Liver (tissue), 8 donors: ENCODE measurements at regions not wholly inside any gene's neighbourhood (a gene's known extent, or its start where the extent isn't known, plus 50 kb on each side); places are given as distances from the start of the nearest gene placed in this dataset.

Experiments
- DNase-seq: peaks from one replicate; pipeline ENCODE4 v3.0.0-alpha.2; 2017; ENCODE audit warnings: low spot score
- H3K27ac ChIP-seq, 2 donors: one replicate each; pipeline ENCODE4 v1.7.0; 2013; ENCODE audit warnings: inconsistent platforms in 2 of 2, low read length in 2 of 2, control low read depth in 1 of 2, low read depth in 1 of 2, mild to moderate bottlenecking in 1 of 2
- H3K27me3 ChIP-seq, 4 donors: one replicate each; pipeline versions ENCODE4 v1.6.1 to v1.7.0; 2013; ENCODE audit warnings: low read length in 3 of 4, inconsistent platforms in 1 of 4, mild to moderate bottlenecking in 1 of 4, moderate library complexity in 1 of 4; ENCODE audit not compliant: control insufficient read depth in 4 of 4, insufficient read depth in 4 of 4
- H3K36me3 ChIP-seq, 4 donors: one replicate each; pipeline versions ENCODE4 v1.6.1 to v1.7.0; 2013; ENCODE audit warnings: low read length in 3 of 4, mild to moderate bottlenecking in 3 of 4, low read depth in 1 of 4, moderate library complexity in 1 of 4; ENCODE audit not compliant: control insufficient read depth in 4 of 4, insufficient read depth in 3 of 4
- H3K4me1 ChIP-seq, 4 donors: one replicate each; pipeline versions ENCODE4 v1.6.1 to v1.7.0; 2013; ENCODE audit warnings: low read length in 3 of 4, mild to moderate bottlenecking in 3 of 4, moderate library complexity in 1 of 4; ENCODE audit not compliant: control insufficient read depth in 4 of 4, insufficient read depth in 4 of 4
- H3K4me3 ChIP-seq, 3 donors: one replicate each; pipeline versions ENCODE4 v1.6.1 to v1.7.0; 2013; ENCODE audit warnings: low read length in 3 of 3, control low read depth in 1 of 3, low read depth in 1 of 3, mild to moderate bottlenecking in 1 of 3
- H3K9ac ChIP-seq, 2 donors: one replicate each; pipeline ENCODE4 v1.7.0; 2013; ENCODE audit warnings: low read length in 2 of 2, mild to moderate bottlenecking in 2 of 2, moderate library complexity in 2 of 2, control low read depth in 1 of 2, low read depth in 1 of 2
- H3K9me3 ChIP-seq, 4 donors: one replicate each; pipeline versions ENCODE4 v1.6.1 to v1.7.0; 2013; ENCODE audit warnings: low read length in 3 of 4; ENCODE audit not compliant: control insufficient read depth in 4 of 4
- EGR1 ChIP-seq, 2 donors: IDR thresholded peaks; 2 replicates each; pipeline ENCODE4 v1.6.1; 2016 to 2018; ENCODE audit warnings: antibody characterized with exemption in 2 of 2, low read depth in 2 of 2
- FOXA1 ChIP-seq: IDR thresholded peaks from 2 replicates; pipeline ENCODE4 v1.6.1; 2016; ENCODE audit warnings: antibody characterized with exemption
- FOXA2 ChIP-seq: IDR thresholded peaks from 2 replicates; pipeline ENCODE4 v1.6.1; 2016; ENCODE audit warnings: antibody characterized with exemption
- GABPA ChIP-seq, 2 donors: IDR thresholded peaks in 1 of 2; conservative IDR thresholded peaks in 1 of 2; 2 replicates each; pipeline ENCODE4 v1.6.1; 2016; ENCODE audit warnings: antibody characterized with exemption in 2 of 2, mild to moderate bottlenecking in 1 of 2, moderate library complexity in 1 of 2
- HNF4A ChIP-seq, 2 donors: conservative IDR thresholded peaks; 2 replicates each; pipeline ENCODE4 v1.6.1; 2016; ENCODE audit warnings: antibody characterized with exemption in 2 of 2, mild to moderate bottlenecking in 2 of 2
- HNF4G ChIP-seq: IDR thresholded peaks from 2 replicates; pipeline ENCODE4 v1.6.1; 2016; ENCODE audit warnings: antibody characterized with exemption
- JUND ChIP-seq, 2 donors: IDR thresholded peaks; 2 replicates each; pipeline ENCODE4 v1.6.1; 2016; ENCODE audit warnings: antibody characterized with exemption in 2 of 2
- NR2F2 ChIP-seq: IDR thresholded peaks from 2 replicates; pipeline ENCODE4 v1.6.1; 2016; ENCODE audit warnings: antibody characterized with exemption
- RAD21 ChIP-seq, 2 donors: IDR thresholded peaks; 2 replicates each; pipeline ENCODE4 v1.6.1; 2016; ENCODE audit warnings: antibody characterized with exemption in 2 of 2, mild to moderate bottlenecking in 2 of 2
- RXRA ChIP-seq, 2 donors: IDR thresholded peaks; 2 replicates each; pipeline ENCODE4 v1.6.1; 2017 to 2018; ENCODE audit warnings: antibody characterized with exemption in 2 of 2, mild to moderate bottlenecking in 1 of 2
- SP1 ChIP-seq: IDR thresholded peaks from 2 replicates; pipeline ENCODE4 v1.6.1; 2018; ENCODE audit warnings: antibody characterized with exemption, mild to moderate bottlenecking
- TAF1 ChIP-seq: conservative IDR thresholded peaks from 2 replicates; pipeline ENCODE4 v1.6.1; 2016; ENCODE audit warnings: antibody characterized with exemption, mild to moderate bottlenecking
- YY1 ChIP-seq: IDR thresholded peaks from 2 replicates; pipeline ENCODE4 v1.6.1; 2016; ENCODE audit warnings: antibody characterized with exemption, mild to moderate bottlenecking
- WGBS: extraction: QIAGEN DNeasy Blood & Tissue Kit; methylation state at CpG from one replicate; pipeline ENCODE4 v1.1.7; 2013; 5-methylcytosine and 5-hydroxymethylcytosine counted together
- TF ChIP-seq, protein P1 (sequence below): IDR thresholded peaks from 2 replicates; pipeline ENCODE4 v1.6.1; 2016; ENCODE audit warnings: antibody characterized with exemption
- TF ChIP-seq, protein P2 (sequence below): IDR thresholded peaks from 2 replicates; pipeline ENCODE4 v1.6.1; 2016; ENCODE audit warnings: antibody characterized with exemption
- TF ChIP-seq, protein P3 (sequence below): IDR thresholded peaks from 2 replicates; pipeline ENCODE4 v1.6.1; 2016; ENCODE audit warnings: antibody characterized with exemption, mild to moderate bottlenecking
- TF ChIP-seq, protein P4 (sequence below): fragments of 150-350 bp; IDR thresholded peaks from 2 replicates; pipeline ENCODE4 v1.5.1; 2017; ENCODE audit warnings: improper control_type of control experiment, low read depth, low read length; ENCODE audit not compliant: missing input control
- TF ChIP-seq, protein P5 (sequence below): IDR thresholded peaks from 2 replicates; pipeline ENCODE4 v1.6.1; 2016; ENCODE audit warnings: antibody characterized with exemption
- donor health status: healthy.
- donor health status: healthy.
- donor health status: healthy.
- donor health status: healthy.
- donor health status: healthy.

DNA sequence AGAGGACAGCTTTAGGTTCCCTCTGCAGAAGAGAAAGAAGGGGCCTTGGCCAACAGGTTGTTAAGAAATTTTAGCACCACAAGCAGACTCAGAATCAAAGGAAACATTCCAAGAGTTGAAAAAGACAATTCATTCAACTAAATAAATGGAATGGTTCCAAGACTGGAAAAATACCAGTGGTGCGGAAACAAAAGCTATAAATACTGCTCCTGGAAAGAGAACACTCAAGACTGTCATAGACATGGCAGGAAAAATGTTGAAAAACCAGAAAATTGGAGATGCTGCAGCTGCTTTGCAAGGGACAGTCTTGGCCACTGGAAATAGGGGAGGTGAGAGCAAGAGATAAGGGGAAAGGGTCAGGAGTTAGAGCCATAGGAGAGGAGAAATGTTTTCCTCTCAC is 312.7 kb upstream of the CYRIA start:
- Histone ChIP-seq H3K36me3 (no peaks in the 10 kb centered on the region), H3K4me3 (no peak overlapping the region), H3K9me3 (no peaks in the 10 kb centered on the region), H3K27me3 (no peaks in the 10 kb centered on the region), H3K4me1 (no peaks in the 10 kb centered on the region), H3K9ac (no peak overlapping the region), H3K27ac (no peak overlapping the region)
- TF ChIP-seq FOXA1 (no peak), GABPA (IDR thresholded peaks at IDR 0.05 in 1 of 2, conservative IDR thresholded peaks at IDR 0.05 in 1 of 2) (no peak), YY1 (no peak), RAD21 (IDR thresholded peaks at IDR 0.05) (no peak), RXRA (IDR thresholded peaks at IDR 0.05) (no peak), HNF4G (no peak), TAF1 (no peak), EGR1 (IDR thresholded peaks at IDR 0.05; ENCODE audit: low read depth in 2 of 2) (no peak), SP1 (no peak), NR2F2 (no peak), FOXA2 (no peak), JUND (IDR thresholded peaks at IDR 0.05) (no peak), HNF4A (conservative IDR thresholded peaks at IDR 0.05) (no peak)
- TF ChIP-seq, protein P1, sequence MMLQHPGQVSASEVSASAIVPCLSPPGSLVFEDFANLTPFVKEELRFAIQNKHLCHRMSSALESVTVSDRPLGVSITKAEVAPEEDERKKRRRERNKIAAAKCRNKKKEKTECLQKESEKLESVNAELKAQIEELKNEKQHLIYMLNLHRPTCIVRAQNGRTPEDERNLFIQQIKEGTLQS, result no peak
- TF ChIP-seq, protein P2, sequence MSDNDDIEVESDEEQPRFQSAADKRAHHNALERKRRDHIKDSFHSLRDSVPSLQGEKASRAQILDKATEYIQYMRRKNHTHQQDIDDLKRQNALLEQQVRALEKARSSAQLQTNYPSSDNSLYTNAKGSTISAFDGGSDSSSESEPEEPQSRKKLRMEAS, result no peak
- TF ChIP-seq, protein P3, sequence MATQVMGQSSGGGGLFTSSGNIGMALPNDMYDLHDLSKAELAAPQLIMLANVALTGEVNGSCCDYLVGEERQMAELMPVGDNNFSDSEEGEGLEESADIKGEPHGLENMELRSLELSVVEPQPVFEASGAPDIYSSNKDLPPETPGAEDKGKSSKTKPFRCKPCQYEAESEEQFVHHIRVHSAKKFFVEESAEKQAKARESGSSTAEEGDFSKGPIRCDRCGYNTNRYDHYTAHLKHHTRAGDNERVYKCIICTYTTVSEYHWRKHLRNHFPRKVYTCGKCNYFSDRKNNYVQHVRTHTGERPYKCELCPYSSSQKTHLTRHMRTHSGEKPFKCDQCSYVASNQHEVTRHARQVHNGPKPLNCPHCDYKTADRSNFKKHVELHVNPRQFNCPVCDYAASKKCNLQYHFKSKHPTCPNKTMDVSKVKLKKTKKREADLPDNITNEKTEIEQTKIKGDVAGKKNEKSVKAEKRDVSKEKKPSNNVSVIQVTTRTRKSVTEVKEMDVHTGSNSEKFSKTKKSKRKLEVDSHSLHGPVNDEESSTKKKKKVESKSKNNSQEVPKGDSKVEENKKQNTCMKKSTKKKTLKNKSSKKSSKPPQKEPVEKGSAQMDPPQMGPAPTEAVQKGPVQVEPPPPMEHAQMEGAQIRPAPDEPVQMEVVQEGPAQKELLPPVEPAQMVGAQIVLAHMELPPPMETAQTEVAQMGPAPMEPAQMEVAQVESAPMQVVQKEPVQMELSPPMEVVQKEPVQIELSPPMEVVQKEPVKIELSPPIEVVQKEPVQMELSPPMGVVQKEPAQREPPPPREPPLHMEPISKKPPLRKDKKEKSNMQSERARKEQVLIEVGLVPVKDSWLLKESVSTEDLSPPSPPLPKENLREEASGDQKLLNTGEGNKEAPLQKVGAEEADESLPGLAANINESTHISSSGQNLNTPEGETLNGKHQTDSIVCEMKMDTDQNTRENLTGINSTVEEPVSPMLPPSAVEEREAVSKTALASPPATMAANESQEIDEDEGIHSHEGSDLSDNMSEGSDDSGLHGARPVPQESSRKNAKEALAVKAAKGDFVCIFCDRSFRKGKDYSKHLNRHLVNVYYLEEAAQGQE, result no peak
- TF ChIP-seq, protein P4, sequence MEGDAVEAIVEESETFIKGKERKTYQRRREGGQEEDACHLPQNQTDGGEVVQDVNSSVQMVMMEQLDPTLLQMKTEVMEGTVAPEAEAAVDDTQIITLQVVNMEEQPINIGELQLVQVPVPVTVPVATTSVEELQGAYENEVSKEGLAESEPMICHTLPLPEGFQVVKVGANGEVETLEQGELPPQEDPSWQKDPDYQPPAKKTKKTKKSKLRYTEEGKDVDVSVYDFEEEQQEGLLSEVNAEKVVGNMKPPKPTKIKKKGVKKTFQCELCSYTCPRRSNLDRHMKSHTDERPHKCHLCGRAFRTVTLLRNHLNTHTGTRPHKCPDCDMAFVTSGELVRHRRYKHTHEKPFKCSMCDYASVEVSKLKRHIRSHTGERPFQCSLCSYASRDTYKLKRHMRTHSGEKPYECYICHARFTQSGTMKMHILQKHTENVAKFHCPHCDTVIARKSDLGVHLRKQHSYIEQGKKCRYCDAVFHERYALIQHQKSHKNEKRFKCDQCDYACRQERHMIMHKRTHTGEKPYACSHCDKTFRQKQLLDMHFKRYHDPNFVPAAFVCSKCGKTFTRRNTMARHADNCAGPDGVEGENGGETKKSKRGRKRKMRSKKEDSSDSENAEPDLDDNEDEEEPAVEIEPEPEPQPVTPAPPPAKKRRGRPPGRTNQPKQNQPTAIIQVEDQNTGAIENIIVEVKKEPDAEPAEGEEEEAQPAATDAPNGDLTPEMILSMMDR, result no peak
- TF ChIP-seq, protein P5, sequence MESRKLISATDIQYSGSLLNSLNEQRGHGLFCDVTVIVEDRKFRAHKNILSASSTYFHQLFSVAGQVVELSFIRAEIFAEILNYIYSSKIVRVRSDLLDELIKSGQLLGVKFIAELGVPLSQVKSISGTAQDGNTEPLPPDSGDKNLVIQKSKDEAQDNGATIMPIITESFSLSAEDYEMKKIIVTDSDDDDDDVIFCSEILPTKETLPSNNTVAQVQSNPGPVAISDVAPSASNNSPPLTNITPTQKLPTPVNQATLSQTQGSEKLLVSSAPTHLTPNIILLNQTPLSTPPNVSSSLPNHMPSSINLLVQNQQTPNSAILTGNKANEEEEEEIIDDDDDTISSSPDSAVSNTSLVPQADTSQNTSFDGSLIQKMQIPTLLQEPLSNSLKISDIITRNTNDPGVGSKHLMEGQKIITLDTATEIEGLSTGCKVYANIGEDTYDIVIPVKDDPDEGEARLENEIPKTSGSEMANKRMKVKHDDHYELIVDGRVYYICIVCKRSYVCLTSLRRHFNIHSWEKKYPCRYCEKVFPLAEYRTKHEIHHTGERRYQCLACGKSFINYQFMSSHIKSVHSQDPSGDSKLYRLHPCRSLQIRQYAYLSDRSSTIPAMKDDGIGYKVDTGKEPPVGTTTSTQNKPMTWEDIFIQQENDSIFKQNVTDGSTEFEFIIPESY, result no peak
- WGBS, result 88% methylated on average over 1 of the region's 1 CpG
- DNase-seq, result no peak

DNA sequence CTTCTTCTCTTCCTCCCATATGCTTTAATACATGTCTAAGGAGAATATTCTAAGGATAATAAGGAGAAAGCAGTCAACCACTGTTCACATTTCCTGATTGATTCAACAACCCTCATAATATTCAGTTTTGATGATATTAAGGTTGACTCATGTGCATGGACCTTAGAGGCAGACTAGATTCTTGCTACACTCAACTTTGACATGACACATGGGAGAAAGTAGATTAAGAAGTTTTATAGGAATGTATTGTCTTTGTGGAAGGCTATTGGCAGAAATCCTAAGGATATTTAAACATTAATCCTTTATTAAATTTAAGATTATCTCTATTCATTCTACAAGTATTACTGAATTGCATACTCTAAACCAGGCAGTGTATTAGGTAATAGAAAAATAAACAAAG is 309.1 kb upstream of the CYRIA start:
- Histone ChIP-seq H3K4me1 (no peaks in the 10 kb centered on the region), H3K4me3 (no peak overlapping the region), H3K9ac (no peak overlapping the region), H3K27ac (no peak overlapping the region), H3K27me3 (no peaks in the 10 kb centered on the region), H3K9me3 (no peaks in the 10 kb centered on the region), H3K36me3 (no peaks in the 10 kb centered on the region)
- no peak for DNase-seq
- TF ChIP-seq, protein P1, result no peak
- TF ChIP-seq GABPA (IDR thresholded peaks at IDR 0.05 in 1 of 2, conservative IDR thresholded peaks at IDR 0.05 in 1 of 2) (no peak), RAD21 (IDR thresholded peaks at IDR 0.05) (no peak), EGR1 (IDR thresholded peaks at IDR 0.05; ENCODE audit: low read depth in 2 of 2) (no peak), NR2F2 (no peak), SP1 (no peak)
- TF ChIP-seq, protein P5, result no peak
